IMR-90 (cell line): ENCODE measurements at regions not wholly inside any gene's neighbourhood (a gene's known extent, or its start where the extent isn't known, plus 50 kb on each side); places are given as distances from the start of the nearest gene placed in this dataset.

Experiments used
- ATAC-seq: fragments of 200-7000 bp; cut with Tn5 transposase; 2 replicates; pipeline ENCODE4 v1.9.1; 2020; ENCODE audit warnings: low read depth, mild to moderate bottlenecking, moderate library complexity
- BruUV-seq: library from RNA; stranded (reverse); fragments of 400-500 nt; replicated peaks from 2 replicates; lab custom pipeline; 2021; lab: Mats Ljungman, UMichigan
- CTCF ChIA-PET: fragments of 300-600 bp; formaldehyde crosslinking; extraction: SDS; loops from one replicate; lab custom pipeline; 2021; ENCODE audit warnings: antibody characterized with exemption; lab: Yijun Ruan, JAX
- POLR2A ChIA-PET: fragments of 300-600 bp; sonication (Branson Sonifier 250); formaldehyde crosslinking; loops from one replicate; lab custom pipeline; 2022; ENCODE audit warnings: antibody characterized with exemption; ENCODE audit not compliant: unreplicated experiment; lab: Charles Lee
- DNase-seq: peaks from one replicate; pipeline ENCODE4 v3.0.0; 2013
- H2AFZ ChIP-seq: replicated peaks from 2 replicates; pipeline ENCODE3; 2013; ENCODE audit warnings: low read length, mild to moderate bottlenecking; ENCODE audit not compliant: poor library complexity
- H2AK5ac ChIP-seq: 2 replicates; pipeline ENCODE4 v1.6.1; 2013; ENCODE audit warnings: low read depth, low read length, inconsistent platforms
- H2AK9ac ChIP-seq: replicated peaks from 2 replicates; pipeline ENCODE3; 2013; ENCODE audit warnings: mild to moderate bottlenecking, low read depth, low read length, moderate library complexity; ENCODE audit not compliant: poor library complexity
- H2BK120ac ChIP-seq: 2 replicates; pipeline ENCODE4 v1.6.1; 2013; ENCODE audit warnings: low read depth, low read length, inconsistent platforms
- H2BK15ac ChIP-seq: 3 replicates; pipeline ENCODE4 v1.6.1; 2013; ENCODE audit warnings: low read depth, low read length, inconsistent platforms
- H2BK20ac ChIP-seq: 2 replicates; pipeline ENCODE4 v1.6.1; 2013; ENCODE audit warnings: low read depth, mild to moderate bottlenecking, inconsistent platforms, low read length, moderate library complexity
- H2BK5ac ChIP-seq: 2 replicates; pipeline ENCODE4 v1.6.1; 2013; ENCODE audit warnings: mild to moderate bottlenecking, low read depth, low read length, inconsistent platforms; ENCODE audit not compliant: poor library complexity, severe bottlenecking
- H3K14ac ChIP-seq: replicated peaks from 2 replicates; pipeline ENCODE4 v1.6.1; 2013; ENCODE audit warnings: low read depth, low read length, inconsistent platforms
- H3K18ac ChIP-seq: 2 replicates; pipeline ENCODE4 v1.6.1; 2013; ENCODE audit warnings: low read depth, low read length, control low read depth
- H3K23ac ChIP-seq: 2 replicates; pipeline ENCODE4 v1.6.1; 2013; ENCODE audit warnings: low read depth, low read length, inconsistent platforms
- H3K27ac ChIP-seq: 2 replicates; pipeline ENCODE4 v1.5.1; 2013; ENCODE audit warnings: mild to moderate bottlenecking, control low read depth, low read length; ENCODE audit not compliant: insufficient read depth
- H3K27me3 ChIP-seq: 2 replicates; pipeline ENCODE4 v1.6.1; 2013; ENCODE audit warnings: low read length; ENCODE audit not compliant: control insufficient read depth, insufficient read depth
- H3K36me3 ChIP-seq: 2 replicates; pipeline ENCODE4 v1.6.1; 2013; ENCODE audit warnings: low read length, mixed read lengths; ENCODE audit not compliant: control insufficient read depth, insufficient read depth
- H3K4ac ChIP-seq: 2 replicates; pipeline ENCODE4 v1.6.1; 2013; ENCODE audit warnings: low read depth, low read length, inconsistent platforms
- H3K4me1 ChIP-seq: 2 replicates; pipeline ENCODE4 v1.6.1; 2013; ENCODE audit warnings: low read length, mixed read lengths; ENCODE audit not compliant: control insufficient read depth, insufficient read depth
- H3K4me2 ChIP-seq: 2 replicates; pipeline ENCODE4 v1.6.1; 2013; ENCODE audit warnings: low read depth, mild to moderate bottlenecking, control low read depth, low read length, moderate library complexity
- H3K4me3 ChIP-seq: 2 replicates; pipeline ENCODE4 v1.5.1; 2013; ENCODE audit warnings: low read depth, mild to moderate bottlenecking, control low read depth, low read length, moderate library complexity; ENCODE audit not compliant: insufficient read depth
- H3K56ac ChIP-seq: 2 replicates; pipeline ENCODE4 v1.6.1; 2013; ENCODE audit warnings: low read length, inconsistent platforms; ENCODE audit not compliant: insufficient read depth; ENCODE audit errors: extremely low read depth
- H3K79me1 ChIP-seq, 2 experiments: 2 replicates each; pipeline ENCODE4 v1.6.1; 2013; ENCODE audit warnings: low read length in 2 of 2, inconsistent platforms in 1 of 2, low read depth in 1 of 2
- H3K9ac ChIP-seq: 2 replicates; pipeline ENCODE4 v1.6.1; 2013; ENCODE audit warnings: low read depth, low read length, control low read depth
- H3K9me1 ChIP-seq: 2 replicates; pipeline ENCODE4 v1.6.1; 2013; ENCODE audit warnings: low read length, inconsistent platforms; ENCODE audit not compliant: insufficient read depth
- H3K9me3 ChIP-seq: 2 replicates; pipeline ENCODE4 v1.6.1; 2013; ENCODE audit warnings: low read length; ENCODE audit not compliant: control insufficient read depth, insufficient read depth
- H4K20me1 ChIP-seq: 2 replicates; pipeline ENCODE4 v1.6.1; 2013; ENCODE audit warnings: low read length, inconsistent platforms; ENCODE audit not compliant: insufficient read depth
- H4K5ac ChIP-seq: 2 replicates; pipeline ENCODE4 v1.6.1; 2013; ENCODE audit warnings: mild to moderate bottlenecking, low read depth, low read length, control low read depth
- H4K8ac ChIP-seq, 2 experiments: 2 replicates each; pipeline ENCODE4 v1.6.1; 2013; ENCODE audit warnings: low read depth in 2 of 2, low read length in 2 of 2, control low read depth in 1 of 2, inconsistent platforms in 1 of 2
- H4K91ac ChIP-seq: 2 replicates; pipeline ENCODE4 v1.6.1; 2013; ENCODE audit warnings: low read depth, low read length, inconsistent platforms; ENCODE audit not compliant: insufficient read depth
- BHLHE40 ChIP-seq: fragments of 150-350 bp; IDR thresholded peaks from 2 replicates; pipeline ENCODE4 v1.6.1; 2016; ENCODE audit warnings: mild to moderate bottlenecking, low read depth, low read length
- CHD1 ChIP-seq: IDR thresholded peaks from 2 replicates; pipeline ENCODE4 v1.6.1; 2012; ENCODE audit warnings: low read depth, low read length, improper control_type of control experiment
- CTCF ChIP-seq: conservative IDR thresholded peaks from 2 replicates; pipeline ENCODE4 v1.5.1; 2012; ENCODE audit warnings: mild to moderate bottlenecking, low read depth, low read length, improper control_type of control experiment
- ELK1 ChIP-seq: fragments of 150-350 bp; IDR thresholded peaks from 2 replicates; pipeline ENCODE4 v1.6.1; 2016; ENCODE audit warnings: low read depth, mild to moderate bottlenecking, low read length, moderate library complexity, borderline replicate concordance
- FOS ChIP-seq: fragments of 150-350 bp; IDR thresholded peaks from 2 replicates; pipeline ENCODE4 v1.6.1; 2016; ENCODE audit warnings: low read depth, low read length
- NFE2L2 ChIP-seq: fragments of 150-350 bp; IDR thresholded peaks from 2 replicates; pipeline ENCODE4 v1.6.1; 2016; ENCODE audit warnings: low read depth, mild to moderate bottlenecking, low read length
- POLR2A ChIP-seq: IDR thresholded peaks from 2 replicates; pipeline ENCODE4 v1.6.1; 2012; ENCODE audit warnings: mild to moderate bottlenecking, low read depth, low read length
- RAD21 ChIP-seq: IDR thresholded peaks from 2 replicates; pipeline ENCODE4 v1.6.1; 2012; ENCODE audit warnings: low read length, improper control_type of control experiment
- RCOR1 ChIP-seq: IDR thresholded peaks from 2 replicates; pipeline ENCODE4 v1.6.1; 2012; ENCODE audit warnings: mild to moderate bottlenecking, low read length, improper control_type of control experiment; ENCODE audit not compliant: insufficient replicate concordance
- SMC3 ChIP-seq: fragments of 150-350 bp; IDR thresholded peaks from 2 replicates; pipeline ENCODE4 v1.6.1; 2016; ENCODE audit warnings: low read depth, mild to moderate bottlenecking, antibody characterized with exemption, low read length, moderate library complexity
- WGBS, 2 experiments: methylation state at CpG; one replicate each; pipeline versions ENCODE4 v1.1.5 to v1.1.7; 2013; ENCODE audit warnings: missing lambda C conversion rate in 2 of 2; ENCODE audit not compliant: insufficient read length in 1 of 2; ENCODE audit errors: extremely low coverage in 2 of 2; 5-methylcytosine and 5-hydroxymethylcytosine counted together
- dilution Hi-C: fragments of 300-500 bp; cut with HindIII; formaldehyde crosslinking; loops from one replicate; pipeline ENCODE4 v1.14.3; 2018; ENCODE audit warnings: low sequenced_read_pairs; ENCODE audit not compliant: unreplicated experiment
- in situ Hi-C: fragments of 300-500 bp; cut with MboI; formaldehyde crosslinking; loops from 3 replicates; pipeline ENCODE4 v1.14.3; 2019; ENCODE audit warnings: low sequenced_read_pairs, inconsistent platforms, mixed read lengths
- intact Hi-C: fragments of 100-400 bp; cut with micrococcal nuclease; formaldehyde crosslinking; loops from 2 replicates; pipeline ENCODE4 v1.10.0; 2022

- DNase-seq: no peak
- Histone ChIP-seq H3K9ac (no peak overlapping the region), H3K79me1 (no peaks in the 10 kb centered on the region), H3K4me1 (no peaks in the 10 kb centered on the region), H4K91ac (no peak overlapping the region), H4K20me1 (no peaks in the 10 kb centered on the region), H3K9me1 (no peaks in the 10 kb centered on the region), H3K23ac (no peak overlapping the region), H3K27ac (no peak overlapping the region), H4K5ac (no peak overlapping the region), H3K36me3 (no peaks in the 10 kb centered on the region), H3K14ac (no peak overlapping the region), H2BK15ac (no peak overlapping the region), H2BK120ac (no peak overlapping the region), H3K9me3 (peaks cover 16% of the 10 kb centered on the region), H3K56ac (no peak overlapping the region), H4K8ac (no peak overlapping the region), H3K18ac (no peak overlapping the region), H2BK5ac (no peak overlapping the region), H2AK9ac (no peak overlapping the region), H3K4ac (no peak overlapping the region), H3K4me2 (no peak overlapping the region), H3K4me3 (no peak overlapping the region), H2BK20ac (no peak overlapping the region), H3K27me3 (no peaks in the 10 kb centered on the region), H2AK5ac (no peak overlapping the region), H2AFZ (no peak overlapping the region)
- TF ChIP-seq CHD1 (no peak), RCOR1 (no peak), NFE2L2 (no peak), ELK1 (no peak), BHLHE40 (no peak), RAD21 (no peak), POLR2A (no peak), CTCF (no peak), FOS (no peak), SMC3 (no peak)
- no peak for ATAC-seq
- 0% methylated on average over 3 of the region's 7 CpGs; no CpG with 5 or more reads in 1 of the 2 experiments for WGBS, 2 experiments
- intact Hi-C loops (no loop called here), in situ Hi-C loops (no loop called here), dilution Hi-C loops (no loop called here)
- POLR2A ChIA-PET: no interaction called here
- CTCF ChIA-PET: no interaction called here
- BruUV-seq: no TSS peak
Measured at GRCh38 chr12:127811988-127812387, 455.0 kb upstream of the TMEM132C start.
